Putamen (tissue), 1 donor: ENCODE measurements at regions not wholly inside any gene's neighbourhood (a gene's known extent, or its start where the extent isn't known, plus 50 kb on each side); places are given as distances from the start of the nearest gene placed in this dataset.

Experiments used
- DNase-seq: peaks from one replicate; pipeline ENCODE4 v3.0.0-alpha.2; 2016; ENCODE audit warnings: low spot score

GRCh38 chr13:27014406-27015359, 156.9 kb downstream of the USP12 start:
- DNase-seq: no peak

DNA sequence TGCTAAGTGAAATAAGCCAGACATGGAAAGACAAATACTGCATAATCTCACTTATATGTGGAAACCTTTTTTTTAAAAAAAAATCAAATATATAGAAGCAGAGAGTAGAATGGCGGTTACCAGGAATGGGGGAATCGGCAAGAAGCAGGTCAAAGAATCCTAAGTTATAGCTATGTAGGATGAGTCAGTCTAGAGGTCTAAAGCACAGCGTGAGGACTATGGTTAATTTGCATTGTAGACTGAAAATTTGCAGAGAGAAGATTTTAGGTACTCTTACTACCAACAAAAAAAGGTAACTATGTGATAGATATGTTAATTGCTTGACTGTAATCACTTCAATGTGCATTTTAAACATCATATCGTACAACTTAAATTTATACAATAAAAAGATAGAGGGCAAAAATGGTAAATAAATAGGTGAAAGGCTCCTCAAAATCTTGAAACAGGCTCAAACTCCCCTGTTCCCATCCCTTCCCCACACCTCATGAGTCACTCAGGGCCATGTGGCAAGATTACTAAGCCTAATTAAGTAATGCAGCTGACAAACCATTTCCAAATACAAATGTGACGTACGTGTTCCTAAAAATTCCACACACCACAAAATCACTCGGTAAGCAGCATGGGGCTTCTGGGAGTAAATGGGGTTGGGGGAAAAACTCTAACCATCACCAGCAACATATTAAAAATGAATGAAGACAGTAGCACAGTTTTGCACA, 159.0 kb downstream of the USP12 start:
- DNase-seq: no peak

DNA sequence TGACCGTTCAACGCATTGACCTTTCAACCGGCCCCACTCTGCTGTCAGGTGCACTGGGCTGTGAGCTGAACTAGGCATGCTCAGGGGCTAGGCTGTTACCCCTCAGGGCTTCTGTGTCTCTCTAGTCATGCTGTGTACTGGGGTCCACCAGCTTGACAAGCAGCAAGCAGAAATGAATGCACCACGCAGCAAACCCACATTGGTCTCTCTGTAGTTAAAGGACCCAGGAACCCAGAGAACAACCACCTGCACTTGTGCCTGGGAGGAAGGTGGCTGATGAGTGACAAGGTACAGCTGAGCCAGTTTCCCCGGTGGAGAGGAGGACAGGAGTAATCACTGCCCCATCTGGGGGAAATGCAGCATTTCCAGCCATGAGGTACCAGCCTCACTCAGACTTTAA, 159.9 kb downstream of the USP12 start:
- DNase-seq: no peak

GRCh38 chr13:27008733-27009132, 162.9 kb downstream of the USP12 start:
- DNase-seq: no peak

DNA sequence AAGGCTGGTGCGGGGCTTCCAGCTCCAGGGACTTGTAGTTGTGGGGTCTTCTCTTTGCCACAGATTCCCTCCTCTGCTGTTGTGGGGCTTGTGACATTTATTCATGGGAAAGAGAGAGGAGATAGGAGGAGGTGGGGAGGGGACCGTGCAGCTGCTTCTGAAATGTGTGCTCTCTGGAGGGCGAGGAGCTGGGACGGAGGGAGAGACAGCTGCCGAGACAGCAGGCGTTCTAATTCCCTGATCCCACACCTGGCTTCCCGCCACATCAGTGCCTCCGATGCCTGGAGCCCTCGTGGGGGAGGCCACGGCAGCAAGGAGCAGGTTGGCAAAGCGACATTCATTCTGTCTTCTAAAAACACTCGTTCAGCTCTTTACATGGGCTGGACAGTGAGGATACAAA, 164.4 kb downstream of the USP12 start:
- no peak for DNase-seq

- peak; percentile 66 for DNase-seq
These were observed 165.0 kb downstream of the USP12 start for GRCh38 chr13:27006519-27007161.

DNA sequence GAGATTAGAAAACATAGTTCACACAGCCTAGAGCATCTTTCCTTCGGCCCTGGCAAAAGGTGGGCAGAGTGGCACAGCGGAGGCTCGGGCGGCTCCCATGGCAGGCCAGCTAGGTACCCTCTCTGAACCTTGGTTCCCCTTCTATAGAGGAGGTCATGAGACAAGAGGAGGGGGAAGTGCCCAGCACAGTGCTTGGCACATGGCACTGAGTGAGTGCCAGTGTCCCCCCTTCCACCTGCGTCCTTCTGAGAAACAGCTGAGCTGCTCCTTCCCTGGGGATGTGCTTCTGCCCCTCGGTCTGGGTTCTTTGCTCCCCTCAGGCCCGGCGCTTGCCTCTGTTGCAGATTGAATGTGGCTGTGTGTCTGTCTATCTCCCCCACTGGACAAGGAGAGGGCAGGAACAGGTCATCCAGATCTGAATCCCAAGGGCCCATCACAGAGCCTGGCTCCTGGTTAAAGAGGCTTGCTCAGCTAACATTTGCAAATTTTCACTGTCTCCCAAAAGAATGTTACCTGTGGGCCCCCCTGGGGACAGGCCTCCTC, 165.6 kb downstream of the USP12 start:
- no peak for DNase-seq

DNA sequence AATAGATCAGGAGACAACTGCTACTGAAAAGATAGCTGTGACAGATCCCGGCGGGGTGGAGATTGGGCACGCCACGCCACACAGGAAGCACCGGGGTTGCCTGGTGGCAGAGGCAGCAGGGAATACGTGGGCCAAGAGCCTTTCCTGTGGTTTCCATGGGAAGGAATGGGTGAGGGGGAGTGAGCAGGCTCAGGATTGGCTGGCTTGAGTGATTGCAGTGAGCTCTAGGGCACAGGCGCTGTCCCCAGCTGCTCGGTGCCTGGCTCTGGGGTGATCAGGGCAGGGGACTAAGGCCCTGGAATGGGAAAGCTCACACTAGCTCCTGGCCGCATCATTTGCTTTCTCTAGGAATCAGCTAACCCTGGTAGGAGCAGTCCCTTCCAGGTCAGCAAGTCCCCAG, 166.1 kb downstream of the USP12 start:
- DNase-seq: peak; percentile 75

DNA sequence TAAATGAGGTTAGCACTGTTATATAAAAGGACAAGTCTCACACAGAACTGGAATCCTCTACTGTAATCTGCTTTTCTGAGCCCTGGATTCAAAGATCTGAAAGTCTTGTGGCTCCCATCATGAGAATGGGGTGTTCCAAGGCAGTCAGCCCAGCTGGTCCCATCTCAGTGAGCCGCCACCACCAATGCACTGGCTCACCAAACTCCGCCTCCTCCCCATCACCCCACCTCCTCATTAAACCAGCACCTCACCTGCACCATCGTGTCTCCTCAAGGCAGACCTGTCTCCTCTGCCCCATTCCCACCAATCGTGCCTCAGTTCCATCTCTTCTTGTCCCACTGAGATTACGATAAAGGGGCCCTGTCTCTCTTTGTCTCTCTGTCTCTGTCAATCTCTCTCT, 166.7 kb downstream of the USP12 start:
- DNase-seq: no peak

DNA sequence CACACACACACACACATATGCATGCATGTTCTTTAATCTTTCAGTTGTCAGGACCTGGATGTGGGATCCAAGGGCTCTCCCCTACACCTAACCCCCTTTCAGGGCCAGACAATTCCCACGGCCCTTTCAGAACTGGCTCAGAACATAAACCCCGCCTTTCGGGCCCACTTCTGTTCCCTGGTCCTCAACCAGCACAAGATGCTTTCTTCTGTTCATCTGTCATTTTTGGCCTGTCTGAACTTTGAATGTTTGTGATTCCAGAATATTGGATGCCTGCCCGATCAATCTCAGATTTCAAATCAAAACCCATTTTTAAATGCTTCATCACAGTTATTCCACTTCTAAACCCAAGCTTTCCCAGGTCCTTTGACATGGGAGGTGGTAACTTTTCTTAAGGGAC, 167.3 kb downstream of the USP12 start:
- no peak for DNase-seq

GRCh38 chr13:27001705-27002104, 169.9 kb downstream of the USP12 start:
- DNase-seq: no peak

- no peak for DNase-seq
These were observed 170.9 kb downstream of the USP12 start for GRCh38 chr13:27000686-27001085.

- no peak for DNase-seq
These were observed 172.1 kb downstream of the USP12 start for GRCh38 chr13:26999499-26999898.

GRCh38 chr13:26998292-26998691, 173.3 kb downstream of the USP12 start:
- no peak for DNase-seq

- no peak for DNase-seq
These were observed 174.5 kb downstream of the USP12 start for GRCh38 chr13:26996965-26997752.

DNA sequence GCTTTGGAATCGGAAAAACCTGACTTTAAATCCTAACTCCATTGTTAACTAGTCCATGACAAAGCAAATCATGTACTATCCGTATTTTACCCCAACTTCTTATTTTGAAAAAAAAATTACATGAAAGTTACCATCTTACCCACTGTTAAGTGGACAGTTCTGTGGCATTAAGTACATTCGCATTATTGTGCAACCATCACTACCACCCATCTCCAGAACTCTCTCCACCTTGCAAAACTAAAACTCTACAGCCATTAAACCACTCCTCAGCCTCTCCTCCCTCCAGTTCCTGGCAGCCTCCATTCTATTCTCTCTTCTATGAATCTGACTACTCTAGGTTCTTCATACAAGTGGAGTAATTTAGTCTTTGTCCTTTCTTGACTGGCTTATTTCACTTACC, 176.5 kb downstream of the USP12 start:
- no peak for DNase-seq

GRCh38 chr13:26993780-26994179, 177.8 kb downstream of the USP12 start:
- no peak for DNase-seq

GRCh38 chr13:26992951-26993719, 178.5 kb downstream of the USP12 start:
- no peak for DNase-seq

DNA sequence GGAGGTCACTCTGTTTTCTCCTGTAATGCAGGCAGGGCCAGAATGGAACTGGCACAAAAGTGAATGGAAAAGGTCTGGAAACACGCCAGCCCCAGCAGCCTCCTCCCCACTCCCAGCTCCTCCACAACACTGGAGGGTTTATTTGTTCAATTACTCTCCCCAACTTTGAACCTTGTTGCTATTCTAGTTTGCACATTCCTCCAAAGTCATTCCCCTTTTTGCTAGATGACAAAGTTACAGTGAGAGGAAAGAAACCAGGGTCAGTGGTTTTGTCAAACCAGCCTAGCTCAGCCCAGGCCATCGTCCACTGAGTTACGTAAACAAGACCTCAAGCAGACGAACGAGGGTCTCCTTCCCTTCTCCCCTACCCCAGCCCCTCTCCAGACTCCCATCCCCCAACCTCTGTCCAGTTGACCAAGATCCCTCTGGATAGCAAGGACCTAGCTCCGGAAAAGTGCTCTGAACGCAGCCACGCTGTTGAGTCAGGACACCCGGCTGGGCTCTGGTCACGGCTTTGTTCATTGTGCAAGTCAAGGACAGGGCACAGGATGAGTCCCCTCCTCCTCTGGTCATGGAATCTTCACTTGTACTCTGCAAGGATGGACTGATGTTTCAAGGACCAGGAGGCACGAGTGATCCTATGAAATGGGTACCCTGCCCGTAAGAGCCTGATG, 180.0 kb downstream of the USP12 start:
- DNase-seq: peak; percentile 79
